Mucosa of stomach (tissue), 1 donor: ENCODE measurements at regions not wholly inside any gene's neighbourhood (a gene's known extent, or its start where the extent isn't known, plus 50 kb on each side); places are given as distances from the start of the nearest gene placed in this dataset.

ENCODE experiments used
- H3K27me3 ChIP-seq: one replicate; pipeline ENCODE4 v1.7.0; 2013; ENCODE audit warnings: mild to moderate bottlenecking, low read length; ENCODE audit not compliant: control insufficient read depth, insufficient read depth
- H3K36me3 ChIP-seq: one replicate; pipeline ENCODE4 v1.7.0; 2013; ENCODE audit warnings: low read length; ENCODE audit not compliant: control insufficient read depth, insufficient read depth
- H3K4me1 ChIP-seq: one replicate; pipeline ENCODE4 v1.7.0; 2013; ENCODE audit warnings: mild to moderate bottlenecking, low read length; ENCODE audit not compliant: control insufficient read depth, insufficient read depth
- H3K4me3 ChIP-seq: one replicate; pipeline ENCODE4 v1.7.0; 2013; ENCODE audit warnings: low read length
- H3K9ac ChIP-seq: one replicate; pipeline ENCODE4 v1.7.0; 2013; ENCODE audit warnings: mild to moderate bottlenecking, low read length, moderate library complexity
- H3K9me3 ChIP-seq: one replicate; pipeline ENCODE4 v1.7.0; 2013; ENCODE audit warnings: mild to moderate bottlenecking, low read length, moderate library complexity; ENCODE audit not compliant: control insufficient read depth
- donor health status: Pancreatic carcinoma.

GRCh38 chr1:47582891-47583608 is 145.2 kb downstream of the FOXD2 start:
- no peaks in the 10 kb centered on the region for H3K9me3 ChIP-seq
- no peak overlapping the region for H3K4me3 ChIP-seq
- no peak overlapping the region for H3K9ac ChIP-seq
- peaks cover 18% of the 10 kb centered on the region for H3K4me1 ChIP-seq
- H3K36me3 ChIP-seq = no peaks in the 10 kb centered on the region
- H3K27me3 ChIP-seq = no peaks in the 10 kb centered on the region

GRCh38 chr1:47584249-47584648 is 146.4 kb downstream of the FOXD2 start:
- Histone ChIP-seq H3K9me3 (no peaks in the 10 kb centered on the region), H3K27me3 (no peaks in the 10 kb centered on the region), H3K4me3 (no peak overlapping the region), H3K4me1 (peaks cover 11% of the 10 kb centered on the region), H3K9ac (no peak overlapping the region), H3K36me3 (no peaks in the 10 kb centered on the region)

GRCh38 chr1:47585141-47585902 is 147.5 kb downstream of the FOXD2 start:
- Histone ChIP-seq H3K4me1 (peaks cover 11% of the 10 kb centered on the region), H3K9ac (no peak overlapping the region), H3K27me3 (no peaks in the 10 kb centered on the region), H3K4me3 (no peak overlapping the region), H3K36me3 (no peaks in the 10 kb centered on the region), H3K9me3 (no peaks in the 10 kb centered on the region)

GRCh38 chr1:47587891-47588582 is 150.2 kb downstream of the FOXD2 start:
- no peaks in the 10 kb centered on the region for H3K9me3 ChIP-seq
- peaks cover 12% of the 10 kb centered on the region for H3K27me3 ChIP-seq
- H3K36me3 ChIP-seq = no peaks in the 10 kb centered on the region
- H3K4me3 ChIP-seq = no peak overlapping the region
- no peak overlapping the region for H3K9ac ChIP-seq
- H3K4me1 ChIP-seq = peaks cover 11% of the 10 kb centered on the region

GRCh38 chr1:47590523-47591225 is 152.8 kb downstream of the FOXD2 start:
- no peaks in the 10 kb centered on the region for H3K36me3 ChIP-seq
- H3K4me3 ChIP-seq = no peak overlapping the region
- peaks cover 21% of the 10 kb centered on the region for H3K27me3 ChIP-seq
- peaks cover 6% of the 10 kb centered on the region for H3K4me1 ChIP-seq
- H3K9ac ChIP-seq = no peak overlapping the region
- H3K9me3 ChIP-seq = no peaks in the 10 kb centered on the region

GRCh38 chr1:47591801-47592200 is 154.0 kb downstream of the FOXD2 start:
- peaks cover 6% of the 10 kb centered on the region for H3K4me1 ChIP-seq
- H3K9ac ChIP-seq = no peak overlapping the region
- no peaks in the 10 kb centered on the region for H3K36me3 ChIP-seq
- no peaks in the 10 kb centered on the region for H3K9me3 ChIP-seq
- H3K27me3 ChIP-seq = peaks cover 21% of the 10 kb centered on the region
- no peak overlapping the region for H3K4me3 ChIP-seq

GRCh38 chr1:47592296-47593012 is 154.6 kb downstream of the FOXD2 start:
- H3K9ac ChIP-seq = no peak overlapping the region
- peaks cover 6% of the 10 kb centered on the region for H3K4me1 ChIP-seq
- H3K4me3 ChIP-seq = no peak overlapping the region
- H3K9me3 ChIP-seq = no peaks in the 10 kb centered on the region
- H3K27me3 ChIP-seq = peaks cover 21% of the 10 kb centered on the region
- no peaks in the 10 kb centered on the region for H3K36me3 ChIP-seq

- no peak overlapping the region for H3K9ac ChIP-seq
- H3K4me3 ChIP-seq = no peak overlapping the region
- peaks cover 3% of the 10 kb centered on the region for H3K4me1 ChIP-seq
- H3K27me3 ChIP-seq = peaks cover 21% of the 10 kb centered on the region
- no peaks in the 10 kb centered on the region for H3K9me3 ChIP-seq
- H3K36me3 ChIP-seq = no peaks in the 10 kb centered on the region
Measured at GRCh38 chr1:47593013-47593568, 155.2 kb downstream of the FOXD2 start.

- H3K4me3 ChIP-seq = no peak overlapping the region
Measured at GRCh38 chr1:47593598-47594285, 155.9 kb downstream of the FOXD2 start.

GRCh38 chr1:47594627-47595026 is 156.8 kb downstream of the FOXD2 start:
- H3K4me1 ChIP-seq = no peaks in the 10 kb centered on the region
- H3K9ac ChIP-seq = no peak overlapping the region
- H3K36me3 ChIP-seq = no peaks in the 10 kb centered on the region
- no peak overlapping the region for H3K4me3 ChIP-seq
- H3K9me3 ChIP-seq = no peaks in the 10 kb centered on the region
- H3K27me3 ChIP-seq = peaks cover 21% of the 10 kb centered on the region

More at GRCh38 chr1:47593598-47594285, 155.9 kb downstream of the FOXD2 start:
- Histone ChIP-seq H3K36me3 (no peaks in the 10 kb centered on the region), H3K9me3 (no peaks in the 10 kb centered on the region), H3K9ac (no peak overlapping the region), H3K27me3 (peaks cover 21% of the 10 kb centered on the region), H3K4me1 (no peaks in the 10 kb centered on the region)

- Histone ChIP-seq H3K4me3 (no peak overlapping the region), H3K9me3 (no peaks in the 10 kb centered on the region), H3K9ac (no peak overlapping the region)
Measured at GRCh38 chr1:47596328-47596727, 158.5 kb downstream of the FOXD2 start.

More at GRCh38 chr1:47596328-47596727, 158.5 kb downstream of the FOXD2 start:
- Histone ChIP-seq H3K27me3 (peaks cover 21% of the 10 kb centered on the region), H3K4me1 (no peaks in the 10 kb centered on the region), H3K36me3 (no peaks in the 10 kb centered on the region)
